IMR-90 (cell line): ENCODE measurements at regions not wholly inside any gene's neighbourhood (a gene's known extent, or its start where the extent isn't known, plus 50 kb on each side); places are given as distances from the start of the nearest gene placed in this dataset.

Source experiments
- ATAC-seq: fragments of 200-7000 bp; cut with Tn5 transposase; 2 replicates; pipeline ENCODE4 v1.9.1; 2020; ENCODE audit warnings: low read depth, mild to moderate bottlenecking, moderate library complexity
- BruUV-seq: library from RNA; stranded (reverse); fragments of 400-500 nt; replicated peaks from 2 replicates; lab custom pipeline; 2021; lab: Mats Ljungman, UMichigan
- CTCF ChIA-PET: fragments of 300-600 bp; formaldehyde crosslinking; extraction: SDS; loops from one replicate; lab custom pipeline; 2021; ENCODE audit warnings: antibody characterized with exemption; lab: Yijun Ruan, JAX
- POLR2A ChIA-PET: fragments of 300-600 bp; sonication (Branson Sonifier 250); formaldehyde crosslinking; loops from one replicate; lab custom pipeline; 2022; ENCODE audit warnings: antibody characterized with exemption; ENCODE audit not compliant: unreplicated experiment; lab: Charles Lee
- DNase-seq: peaks from one replicate; pipeline ENCODE4 v3.0.0; 2013
- H2AFZ ChIP-seq: replicated peaks from 2 replicates; pipeline ENCODE3; 2013; ENCODE audit warnings: low read length, mild to moderate bottlenecking; ENCODE audit not compliant: poor library complexity
- H2AK5ac ChIP-seq: 2 replicates; pipeline ENCODE4 v1.6.1; 2013; ENCODE audit warnings: low read depth, low read length, inconsistent platforms
- H2AK9ac ChIP-seq: replicated peaks from 2 replicates; pipeline ENCODE3; 2013; ENCODE audit warnings: mild to moderate bottlenecking, low read depth, low read length, moderate library complexity; ENCODE audit not compliant: poor library complexity
- H2BK120ac ChIP-seq: 2 replicates; pipeline ENCODE4 v1.6.1; 2013; ENCODE audit warnings: low read depth, low read length, inconsistent platforms
- H2BK15ac ChIP-seq: 3 replicates; pipeline ENCODE4 v1.6.1; 2013; ENCODE audit warnings: low read depth, low read length, inconsistent platforms
- H2BK20ac ChIP-seq: 2 replicates; pipeline ENCODE4 v1.6.1; 2013; ENCODE audit warnings: low read depth, mild to moderate bottlenecking, inconsistent platforms, low read length, moderate library complexity
- H2BK5ac ChIP-seq: 2 replicates; pipeline ENCODE4 v1.6.1; 2013; ENCODE audit warnings: mild to moderate bottlenecking, low read depth, low read length, inconsistent platforms; ENCODE audit not compliant: poor library complexity, severe bottlenecking
- H3K14ac ChIP-seq: replicated peaks from 2 replicates; pipeline ENCODE4 v1.6.1; 2013; ENCODE audit warnings: low read depth, low read length, inconsistent platforms
- H3K18ac ChIP-seq: 2 replicates; pipeline ENCODE4 v1.6.1; 2013; ENCODE audit warnings: low read depth, low read length, control low read depth
- H3K23ac ChIP-seq: 2 replicates; pipeline ENCODE4 v1.6.1; 2013; ENCODE audit warnings: low read depth, low read length, inconsistent platforms
- H3K27ac ChIP-seq: 2 replicates; pipeline ENCODE4 v1.5.1; 2013; ENCODE audit warnings: mild to moderate bottlenecking, control low read depth, low read length; ENCODE audit not compliant: insufficient read depth
- H3K27me3 ChIP-seq: 2 replicates; pipeline ENCODE4 v1.6.1; 2013; ENCODE audit warnings: low read length; ENCODE audit not compliant: control insufficient read depth, insufficient read depth
- H3K36me3 ChIP-seq: 2 replicates; pipeline ENCODE4 v1.6.1; 2013; ENCODE audit warnings: low read length, mixed read lengths; ENCODE audit not compliant: control insufficient read depth, insufficient read depth
- H3K4ac ChIP-seq: 2 replicates; pipeline ENCODE4 v1.6.1; 2013; ENCODE audit warnings: low read depth, low read length, inconsistent platforms
- H3K4me1 ChIP-seq: 2 replicates; pipeline ENCODE4 v1.6.1; 2013; ENCODE audit warnings: low read length, mixed read lengths; ENCODE audit not compliant: control insufficient read depth, insufficient read depth
- H3K4me2 ChIP-seq: 2 replicates; pipeline ENCODE4 v1.6.1; 2013; ENCODE audit warnings: low read depth, mild to moderate bottlenecking, control low read depth, low read length, moderate library complexity
- H3K4me3 ChIP-seq: 2 replicates; pipeline ENCODE4 v1.5.1; 2013; ENCODE audit warnings: low read depth, mild to moderate bottlenecking, control low read depth, low read length, moderate library complexity; ENCODE audit not compliant: insufficient read depth
- H3K56ac ChIP-seq: 2 replicates; pipeline ENCODE4 v1.6.1; 2013; ENCODE audit warnings: low read length, inconsistent platforms; ENCODE audit not compliant: insufficient read depth; ENCODE audit errors: extremely low read depth
- H3K79me1 ChIP-seq, 2 experiments: 2 replicates each; pipeline ENCODE4 v1.6.1; 2013; ENCODE audit warnings: low read length in 2 of 2, inconsistent platforms in 1 of 2, low read depth in 1 of 2
- H3K9ac ChIP-seq: 2 replicates; pipeline ENCODE4 v1.6.1; 2013; ENCODE audit warnings: low read depth, low read length, control low read depth
- H3K9me1 ChIP-seq: 2 replicates; pipeline ENCODE4 v1.6.1; 2013; ENCODE audit warnings: low read length, inconsistent platforms; ENCODE audit not compliant: insufficient read depth
- H3K9me3 ChIP-seq: 2 replicates; pipeline ENCODE4 v1.6.1; 2013; ENCODE audit warnings: low read length; ENCODE audit not compliant: control insufficient read depth, insufficient read depth
- H4K20me1 ChIP-seq: 2 replicates; pipeline ENCODE4 v1.6.1; 2013; ENCODE audit warnings: low read length, inconsistent platforms; ENCODE audit not compliant: insufficient read depth
- H4K5ac ChIP-seq: 2 replicates; pipeline ENCODE4 v1.6.1; 2013; ENCODE audit warnings: mild to moderate bottlenecking, low read depth, low read length, control low read depth
- H4K8ac ChIP-seq, 2 experiments: 2 replicates each; pipeline ENCODE4 v1.6.1; 2013; ENCODE audit warnings: low read depth in 2 of 2, low read length in 2 of 2, control low read depth in 1 of 2, inconsistent platforms in 1 of 2
- H4K91ac ChIP-seq: 2 replicates; pipeline ENCODE4 v1.6.1; 2013; ENCODE audit warnings: low read depth, low read length, inconsistent platforms; ENCODE audit not compliant: insufficient read depth
- BHLHE40 ChIP-seq: fragments of 150-350 bp; IDR thresholded peaks from 2 replicates; pipeline ENCODE4 v1.6.1; 2016; ENCODE audit warnings: mild to moderate bottlenecking, low read depth, low read length
- CEBPB ChIP-seq: IDR thresholded peaks from 2 replicates; pipeline ENCODE4 v1.6.1; 2012; ENCODE audit warnings: low read depth, low read length, improper control_type of control experiment
- CHD1 ChIP-seq: IDR thresholded peaks from 2 replicates; pipeline ENCODE4 v1.6.1; 2012; ENCODE audit warnings: low read depth, low read length, improper control_type of control experiment
- CTCF ChIP-seq: conservative IDR thresholded peaks from 2 replicates; pipeline ENCODE4 v1.5.1; 2012; ENCODE audit warnings: mild to moderate bottlenecking, low read depth, low read length, improper control_type of control experiment
- ELK1 ChIP-seq: fragments of 150-350 bp; IDR thresholded peaks from 2 replicates; pipeline ENCODE4 v1.6.1; 2016; ENCODE audit warnings: low read depth, mild to moderate bottlenecking, low read length, moderate library complexity, borderline replicate concordance
- FOS ChIP-seq: fragments of 150-350 bp; IDR thresholded peaks from 2 replicates; pipeline ENCODE4 v1.6.1; 2016; ENCODE audit warnings: low read depth, low read length
- MAFK ChIP-seq: IDR thresholded peaks from 2 replicates; pipeline ENCODE4 v1.6.1; 2012; ENCODE audit warnings: low read depth, low read length, improper control_type of control experiment
- MAZ ChIP-seq: IDR thresholded peaks from 2 replicates; pipeline ENCODE4 v1.6.1; 2012; ENCODE audit warnings: low read depth, mild to moderate bottlenecking, low read length, improper control_type of control experiment, moderate library complexity, borderline replicate concordance
- MXI1 ChIP-seq: IDR thresholded peaks from 2 replicates; pipeline ENCODE4 v1.6.1; 2012; ENCODE audit warnings: low read depth, mild to moderate bottlenecking, low read length, moderate library complexity, borderline replicate concordance
- NFE2L2 ChIP-seq: fragments of 150-350 bp; IDR thresholded peaks from 2 replicates; pipeline ENCODE4 v1.6.1; 2016; ENCODE audit warnings: low read depth, mild to moderate bottlenecking, low read length
- POLR2A ChIP-seq: IDR thresholded peaks from 2 replicates; pipeline ENCODE4 v1.6.1; 2012; ENCODE audit warnings: mild to moderate bottlenecking, low read depth, low read length
- RAD21 ChIP-seq: IDR thresholded peaks from 2 replicates; pipeline ENCODE4 v1.6.1; 2012; ENCODE audit warnings: low read length, improper control_type of control experiment
- RCOR1 ChIP-seq: IDR thresholded peaks from 2 replicates; pipeline ENCODE4 v1.6.1; 2012; ENCODE audit warnings: mild to moderate bottlenecking, low read length, improper control_type of control experiment; ENCODE audit not compliant: insufficient replicate concordance
- RFX5 ChIP-seq: IDR thresholded peaks from 2 replicates; pipeline ENCODE4 v1.8.0; 2012; ENCODE audit warnings: low read depth, mild to moderate bottlenecking, low read length, moderate library complexity
- SMC3 ChIP-seq: fragments of 150-350 bp; IDR thresholded peaks from 2 replicates; pipeline ENCODE4 v1.6.1; 2016; ENCODE audit warnings: low read depth, mild to moderate bottlenecking, antibody characterized with exemption, low read length, moderate library complexity
- USF2 ChIP-seq: fragments of 150-350 bp; IDR thresholded peaks from 2 replicates; pipeline ENCODE4 v1.6.1; 2017; ENCODE audit warnings: mild to moderate bottlenecking, antibody characterized with exemption, low read length, low read depth
- WGBS, 2 experiments: methylation state at CpG; one replicate each; pipeline versions ENCODE4 v1.1.5 to v1.1.7; 2013; ENCODE audit warnings: missing lambda C conversion rate in 2 of 2; ENCODE audit not compliant: insufficient read length in 1 of 2; ENCODE audit errors: extremely low coverage in 2 of 2; 5-methylcytosine and 5-hydroxymethylcytosine counted together
- dilution Hi-C: fragments of 300-500 bp; cut with HindIII; formaldehyde crosslinking; loops from one replicate; pipeline ENCODE4 v1.14.3; 2018; ENCODE audit warnings: low sequenced_read_pairs; ENCODE audit not compliant: unreplicated experiment
- in situ Hi-C: fragments of 300-500 bp; cut with MboI; formaldehyde crosslinking; loops from 3 replicates; pipeline ENCODE4 v1.14.3; 2019; ENCODE audit warnings: low sequenced_read_pairs, inconsistent platforms, mixed read lengths
- intact Hi-C: fragments of 100-400 bp; cut with micrococcal nuclease; formaldehyde crosslinking; loops from 2 replicates; pipeline ENCODE4 v1.10.0; 2022

- no CpG with 5 or more reads among the region's 3 CpGs for WGBS, 2 experiments
- TF ChIP-seq MAZ, result no peak
- no peak for TF ChIP-seq BHLHE40
- no peak for TF ChIP-seq CHD1
- TF ChIP-seq CTCF, result no peak
- TF ChIP-seq MXI1, result no peak
- TF ChIP-seq CEBPB, result no peak
- TF ChIP-seq POLR2A, result no peak
- TF ChIP-seq NFE2L2, result no peak
- no peak for TF ChIP-seq USF2
- TF ChIP-seq RCOR1, result no peak
- TF ChIP-seq FOS, result no peak
- no peak for TF ChIP-seq ELK1
- TF ChIP-seq RAD21, result no peak
- no peak for TF ChIP-seq SMC3
- TF ChIP-seq MAFK, result no peak
- no peak for TF ChIP-seq RFX5
- H2AK9ac ChIP-seq, result no peak overlapping the region
- ATAC-seq, result no peak
- H2BK15ac ChIP-seq, result no peak overlapping the region
- H2BK5ac ChIP-seq, result no peak overlapping the region
- intact Hi-C loops, result no loop called here
- H3K14ac ChIP-seq, result no peak overlapping the region
- no peaks in the 10 kb centered on the region for H3K79me1 ChIP-seq
- H3K18ac ChIP-seq, result no peak overlapping the region
- no peak overlapping the region for H3K23ac ChIP-seq
- H3K27ac ChIP-seq, result no peak overlapping the region
- no peak overlapping the region for H3K4me2 ChIP-seq
- no peaks in the 10 kb centered on the region for H3K4me1 ChIP-seq
- no peak overlapping the region for H3K56ac ChIP-seq
- no peak overlapping the region for H2AK5ac ChIP-seq
- H3K9ac ChIP-seq, result no peak overlapping the region
- no TSS peak for BruUV-seq
- no peak overlapping the region for H3K4ac ChIP-seq
- ChIA-PET CTCF (no interaction called here), POLR2A (no interaction called here)
- H3K4me3 ChIP-seq, result no peak overlapping the region
- peaks cover 1% of the 10 kb centered on the region; the same call in 1 of the 2 replicates for H3K27me3 ChIP-seq
- no peak overlapping the region for H2BK120ac ChIP-seq
- H2AFZ ChIP-seq, result no peak overlapping the region
- dilution Hi-C loops, result no loop called here
- no peaks in the 10 kb centered on the region for H3K9me3 ChIP-seq
- no peaks in the 10 kb centered on the region for H3K9me1 ChIP-seq
- H3K36me3 ChIP-seq, result no peaks in the 10 kb centered on the region
- H4K91ac ChIP-seq, result no peak overlapping the region
- peak; percentile 9 for DNase-seq
- H4K20me1 ChIP-seq, result no peaks in the 10 kb centered on the region
- H4K5ac ChIP-seq, result no peak overlapping the region
- H4K8ac ChIP-seq, result no peak overlapping the region
- no peak overlapping the region for H2BK20ac ChIP-seq
- in situ Hi-C loops, result no loop called here
Measured at GRCh38 chr12:105878964-105879363, 259.8 kb downstream of the NUAK1 start.
